GM19395 (cell line): ENCODE measurements at regions not wholly inside any gene's neighbourhood (a gene's known extent, or its start where the extent isn't known, plus 50 kb on each side); places are given as distances from the start of the nearest gene placed in this dataset.

Experiments used
- ATAC-seq: cut with Tn5 transposase; IDR thresholded peaks from one replicate; pipeline ENCODE4 v1.9.1; 2021; ENCODE audit warnings: mild to moderate bottlenecking, moderate library complexity; ENCODE audit not compliant: unreplicated experiment

- no peak for ATAC-seq
Observed at GRCh38 chr6:91606148-91606901, 1019.5 kb upstream of the MAP3K7 start.

GRCh38 chr6:91600561-91600960 lies 1013.7 kb upstream of the MAP3K7 start:
- no peak for ATAC-seq

- ATAC-seq = no peak
Observed at GRCh38 chr6:91590191-91590590, 1003.3 kb upstream of the MAP3K7 start.

GRCh38 chr6:91580635-91581034 lies 993.8 kb upstream of the MAP3K7 start:
- ATAC-seq = no peak

DNA sequence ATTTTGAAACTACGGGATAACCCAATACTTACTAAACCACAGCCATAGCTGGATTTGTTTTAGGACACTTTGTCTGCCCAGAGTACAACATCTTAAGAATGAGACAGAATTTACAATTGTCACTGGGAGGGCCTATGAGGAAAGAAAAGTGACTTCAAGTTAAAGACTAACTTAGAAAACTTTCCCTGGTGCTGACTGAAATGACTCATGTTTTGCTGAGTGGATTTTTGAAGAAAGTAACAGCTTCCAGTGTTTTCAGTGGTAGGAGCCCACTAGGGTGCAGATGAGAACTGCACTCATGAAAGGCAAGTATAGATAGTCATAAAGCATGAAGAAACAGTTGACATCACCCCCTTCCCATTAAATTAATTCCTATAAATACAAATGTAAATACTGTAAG lies 988.2 kb upstream of the MAP3K7 start:
- peak; percentile 90 for ATAC-seq

- ATAC-seq = no peak
Observed at GRCh38 chr6:91573826-91574416, 987.0 kb upstream of the MAP3K7 start.

GRCh38 chr6:91572878-91573277 lies 986.0 kb upstream of the MAP3K7 start:
- no peak for ATAC-seq

DNA sequence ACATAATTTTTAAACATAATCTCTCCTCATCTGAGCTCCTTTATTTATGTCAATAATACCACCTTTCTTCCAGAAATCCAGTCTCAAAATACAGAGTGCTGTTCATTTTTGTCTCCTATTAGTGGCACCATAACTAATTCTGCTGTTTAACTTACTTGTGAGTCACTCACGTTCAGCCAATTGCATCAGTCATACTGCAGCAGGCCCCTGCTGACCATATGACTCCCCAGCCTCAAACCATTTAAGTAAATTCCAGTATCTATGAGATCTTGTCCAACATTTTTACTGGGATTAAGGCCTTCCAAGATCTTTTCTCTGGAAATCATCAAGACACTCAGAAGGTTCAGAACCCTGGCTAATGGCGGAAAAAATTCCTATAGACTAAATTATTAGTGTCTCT lies 982.2 kb upstream of the MAP3K7 start:
- ATAC-seq = no peak

DNA sequence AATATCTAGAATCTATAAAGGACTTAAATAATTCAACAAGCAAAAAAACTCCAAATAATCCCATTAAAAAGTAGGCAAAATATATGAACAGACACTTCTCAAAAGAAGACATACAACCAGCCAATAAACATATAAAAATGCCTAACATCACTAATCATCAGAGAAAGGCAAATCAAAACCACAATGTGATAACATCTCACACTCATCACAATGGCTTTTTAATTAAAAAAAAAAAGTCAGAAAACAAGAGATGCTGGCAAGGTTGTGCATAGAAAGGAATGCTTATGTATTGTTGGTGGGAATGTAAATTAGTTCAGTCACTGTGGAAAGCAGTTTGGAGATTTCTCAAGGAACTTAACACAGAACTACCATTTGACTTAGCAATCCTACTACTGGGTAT lies 979.6 kb upstream of the MAP3K7 start:
- no peak for ATAC-seq

DNA sequence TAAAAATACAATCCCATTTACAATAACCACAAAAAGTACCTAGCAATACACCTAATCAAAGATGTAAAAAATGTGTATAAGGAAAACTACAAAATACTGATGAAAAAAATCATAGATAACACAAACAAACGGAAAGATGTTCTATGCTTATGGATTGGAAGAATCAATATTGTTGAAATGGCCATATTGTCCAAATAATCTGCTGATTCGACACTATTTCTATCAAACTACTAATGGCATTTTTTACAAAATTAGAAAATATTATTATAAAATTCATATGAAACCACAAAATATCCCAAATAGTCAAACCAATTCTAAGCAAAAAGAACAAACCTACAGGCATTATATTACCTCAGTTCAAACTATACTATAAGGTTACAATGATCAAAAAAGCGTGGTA lies 978.3 kb upstream of the MAP3K7 start:
- no peak for ATAC-seq

- ATAC-seq = no peak
Observed at GRCh38 chr6:91562955-91563354, 976.1 kb upstream of the MAP3K7 start.

DNA sequence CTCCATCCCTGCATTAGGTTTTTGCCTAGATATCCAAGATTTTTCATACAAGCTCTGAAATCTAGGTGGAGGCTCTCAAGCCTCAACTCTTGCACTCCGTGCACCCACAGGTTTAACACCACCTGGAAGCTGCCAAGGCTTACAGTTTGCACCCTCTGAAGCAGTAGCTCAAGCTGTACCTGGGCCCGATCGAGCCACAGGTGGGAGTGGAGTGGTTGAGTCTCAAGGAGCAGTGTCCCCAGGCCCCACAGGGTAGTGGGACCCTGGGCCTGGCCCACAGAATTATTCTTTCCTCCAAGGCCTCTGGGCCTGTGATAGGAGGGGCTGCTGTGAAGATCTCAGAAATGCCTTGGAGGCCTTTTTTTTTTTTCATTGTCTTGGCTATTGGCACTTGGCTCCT lies 973.5 kb upstream of the MAP3K7 start:
- ATAC-seq = no peak

DNA sequence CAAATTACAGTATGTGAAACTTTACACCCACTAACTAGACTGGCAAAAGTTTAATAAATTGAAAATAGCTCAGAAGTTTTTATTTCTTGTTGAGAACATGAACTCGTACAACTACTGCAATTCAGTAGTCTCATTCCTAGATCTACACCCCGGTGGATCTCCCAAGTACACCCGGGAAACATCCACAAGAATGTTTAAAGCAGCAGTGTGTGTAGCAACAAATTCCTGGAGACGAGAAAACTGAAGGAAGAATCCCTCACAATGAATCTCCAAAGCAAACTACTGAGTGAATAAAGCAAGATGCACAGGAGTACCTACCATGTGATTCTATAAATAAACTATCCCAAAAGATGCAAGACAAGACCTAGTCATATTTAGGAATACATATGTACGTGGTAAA lies 954.0 kb upstream of the MAP3K7 start:
- no peak for ATAC-seq

- no peak for ATAC-seq
Observed at GRCh38 chr6:91539456-91539855, 952.6 kb upstream of the MAP3K7 start.

- no peak for ATAC-seq
Observed at GRCh38 chr6:91538622-91539021, 951.8 kb upstream of the MAP3K7 start.

- ATAC-seq = no peak
Observed at GRCh38 chr6:91534614-91535013, 947.7 kb upstream of the MAP3K7 start.

DNA sequence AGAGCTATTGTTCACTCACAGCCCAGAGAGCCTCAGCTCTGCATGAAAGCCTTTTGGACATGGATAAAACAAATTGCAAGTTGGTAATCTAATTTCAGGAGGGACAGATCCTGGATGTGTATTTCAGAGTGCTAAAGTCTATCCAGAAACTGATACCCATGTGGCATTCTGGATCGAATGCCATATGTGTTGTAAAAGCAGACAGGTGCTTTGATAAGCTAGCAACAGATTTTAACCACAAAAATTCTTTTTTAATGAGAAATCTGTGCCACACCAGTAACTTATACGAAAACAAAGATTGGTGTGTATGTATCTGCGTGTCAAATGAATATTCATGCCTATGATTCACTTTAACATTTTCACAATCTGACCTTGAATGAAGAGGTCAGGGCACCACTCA lies 936.6 kb upstream of the MAP3K7 start:
- ATAC-seq = no peak

GRCh38 chr6:91521999-91522398 lies 935.1 kb upstream of the MAP3K7 start:
- ATAC-seq = no peak

DNA sequence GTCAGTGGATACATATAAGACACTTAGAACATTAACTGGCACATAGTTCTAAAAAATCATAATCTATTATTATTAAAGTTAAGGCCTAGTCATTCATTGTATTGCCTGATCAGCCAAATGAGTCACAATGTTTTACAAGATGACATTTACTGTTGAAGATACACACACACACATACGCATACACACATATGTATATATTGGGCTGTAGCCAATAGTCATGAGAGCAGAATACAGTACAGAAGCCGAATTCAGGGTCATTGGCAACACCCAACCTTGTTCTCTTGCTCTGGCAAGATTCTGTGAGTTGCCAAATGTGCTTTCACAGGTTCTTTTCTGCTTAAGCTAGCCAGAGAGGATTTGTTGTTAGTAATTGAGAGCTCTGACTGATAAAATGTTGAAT lies 922.8 kb upstream of the MAP3K7 start:
- ATAC-seq = no peak

DNA sequence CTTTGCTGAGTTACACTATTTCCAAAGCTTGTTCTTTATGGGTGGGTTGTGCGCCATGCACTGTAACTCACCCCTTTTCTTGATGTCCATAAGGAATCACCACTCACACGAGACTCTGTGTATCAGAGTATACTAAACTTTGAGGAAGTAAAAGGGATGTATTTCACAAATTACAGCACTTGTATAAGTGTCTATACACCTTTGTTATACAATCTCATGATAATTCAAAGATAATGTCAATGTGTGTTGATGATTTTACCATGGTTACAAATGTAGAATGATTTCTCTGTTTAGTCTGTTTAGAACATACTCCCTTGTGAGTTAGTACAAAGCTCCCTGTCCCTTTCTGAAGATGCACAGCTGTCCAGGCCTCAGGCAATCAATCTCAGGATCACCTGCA lies 922.2 kb upstream of the MAP3K7 start:
- ATAC-seq = no peak

- ATAC-seq = no peak
Observed at GRCh38 chr6:91506509-91506908, 919.6 kb upstream of the MAP3K7 start.

GRCh38 chr6:91505199-91505598 lies 918.3 kb upstream of the MAP3K7 start:
- no peak for ATAC-seq

GRCh38 chr6:91501930-91502329 lies 915.1 kb upstream of the MAP3K7 start:
- no peak for ATAC-seq
